ENCODE measurements at regions not wholly inside any gene's neighbourhood (a gene's known extent, or its start where the extent isn't known, plus 50 kb on each side); places are given as distances from the start of the nearest gene placed in this dataset.

DNA sequence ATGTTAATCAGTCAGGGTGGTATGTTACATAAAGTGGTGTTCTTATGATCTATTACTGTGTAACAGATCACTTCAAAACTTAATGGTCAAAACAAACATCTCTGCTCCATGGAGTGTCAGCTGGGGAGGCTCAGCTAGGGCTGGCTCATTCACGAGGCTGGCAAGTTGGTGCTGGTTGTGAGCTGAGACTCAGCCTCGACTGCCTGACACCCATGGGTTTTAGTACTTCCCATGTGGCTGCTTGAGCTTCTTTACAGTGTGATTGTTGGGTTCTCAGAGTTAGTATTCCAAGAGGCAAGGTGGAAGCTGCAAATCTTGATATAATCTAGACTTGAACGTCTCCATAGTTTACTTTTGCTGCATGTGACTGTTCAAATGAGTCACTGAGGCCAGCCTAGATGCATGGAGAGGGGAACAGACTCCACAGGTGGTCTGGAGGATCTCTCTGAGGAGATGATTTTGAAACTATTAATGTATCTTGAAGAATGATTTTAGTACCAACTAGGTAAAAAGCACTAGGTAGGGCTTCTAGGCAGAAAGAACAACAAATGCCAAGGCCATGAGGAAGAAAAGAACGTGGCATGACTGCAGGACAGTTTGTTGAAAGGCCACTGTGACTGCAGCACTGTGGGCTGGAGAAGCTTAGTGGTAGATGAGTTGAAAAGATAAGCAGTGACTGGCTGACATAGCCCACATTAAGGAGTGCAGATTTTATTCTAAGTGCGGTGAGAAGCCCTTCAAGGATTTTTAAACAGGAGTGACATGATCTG lies 281.1 kb upstream of the PROK2 start:
- TF ChIP-seq, protein P1, sequence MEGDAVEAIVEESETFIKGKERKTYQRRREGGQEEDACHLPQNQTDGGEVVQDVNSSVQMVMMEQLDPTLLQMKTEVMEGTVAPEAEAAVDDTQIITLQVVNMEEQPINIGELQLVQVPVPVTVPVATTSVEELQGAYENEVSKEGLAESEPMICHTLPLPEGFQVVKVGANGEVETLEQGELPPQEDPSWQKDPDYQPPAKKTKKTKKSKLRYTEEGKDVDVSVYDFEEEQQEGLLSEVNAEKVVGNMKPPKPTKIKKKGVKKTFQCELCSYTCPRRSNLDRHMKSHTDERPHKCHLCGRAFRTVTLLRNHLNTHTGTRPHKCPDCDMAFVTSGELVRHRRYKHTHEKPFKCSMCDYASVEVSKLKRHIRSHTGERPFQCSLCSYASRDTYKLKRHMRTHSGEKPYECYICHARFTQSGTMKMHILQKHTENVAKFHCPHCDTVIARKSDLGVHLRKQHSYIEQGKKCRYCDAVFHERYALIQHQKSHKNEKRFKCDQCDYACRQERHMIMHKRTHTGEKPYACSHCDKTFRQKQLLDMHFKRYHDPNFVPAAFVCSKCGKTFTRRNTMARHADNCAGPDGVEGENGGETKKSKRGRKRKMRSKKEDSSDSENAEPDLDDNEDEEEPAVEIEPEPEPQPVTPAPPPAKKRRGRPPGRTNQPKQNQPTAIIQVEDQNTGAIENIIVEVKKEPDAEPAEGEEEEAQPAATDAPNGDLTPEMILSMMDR (IDR thresholded peaks at IDR 0.05) = no peak
- TF ChIP-seq ZFX (IDR thresholded peaks at IDR 0.05; ENCODE audit: borderline replicate concordance) = no peak
